H1 (cell line): ENCODE measurements at regions not wholly inside any gene's neighbourhood (a gene's known extent, or its start where the extent isn't known, plus 50 kb on each side); places are given as distances from the start of the nearest gene placed in this dataset.
A peak's percentile ranks its signal among the peaks of the same experiment; 100 is the strongest.

ENCODE experiments used
- CTCF ChIA-PET: fragments of 300-600 bp; sonication (Branson Sonifier 250); formaldehyde crosslinking; loops from one replicate; lab custom pipeline; 2021; ENCODE audit not compliant: partially characterized antibody; lab: Charles Lee
- POLR2A ChIA-PET: fragments of 300-600 bp; sonication (Branson Sonifier 250); formaldehyde crosslinking; loops from one replicate; lab custom pipeline; 2021; ENCODE audit warnings: inconsistent platforms; ENCODE audit not compliant: partially characterized antibody; lab: Charles Lee
- DNase-seq, 2 experiments: peaks; one replicate each; pipeline versions ENCODE4 v3.0.0 to v3.0.0-alpha.2; 2010 to 2022; ENCODE audit warnings: low spot score in 2 of 2, low read depth in 1 of 2, mixed read lengths in 1 of 2
- FAIRE-seq: peaks from 2 replicates; lab custom pipeline; 2011; peaks lifted over from hg19 to GRCh38; lab: Jason Lieb, UNC
- H2AFZ ChIP-seq: 2 replicates; pipeline ENCODE4 v1.8.1; 2012; ENCODE audit warnings: low read length, inconsistent platforms
- H2AK5ac ChIP-seq: 2 replicates; pipeline ENCODE4 v1.6.1; 2013; ENCODE audit warnings: low read depth, low read length
- H2BK120ac ChIP-seq: replicated peaks from 2 replicates; pipeline ENCODE3; 2013; ENCODE audit warnings: low read depth, low read length, inconsistent platforms
- H2BK12ac ChIP-seq: 2 replicates; pipeline ENCODE4 v1.6.1; 2013; ENCODE audit warnings: low read depth, low read length
- H2BK15ac ChIP-seq: 2 replicates; pipeline ENCODE4 v1.6.1; 2013; ENCODE audit warnings: low read length
- H2BK20ac ChIP-seq: 2 replicates; pipeline ENCODE4 v1.6.1; 2013; ENCODE audit warnings: low read length
- H2BK5ac ChIP-seq: 2 replicates; pipeline ENCODE4 v1.6.1; 2013; ENCODE audit warnings: low read depth, low read length
- H3K14ac ChIP-seq: 2 replicates; pipeline ENCODE4 v1.6.1; 2013; ENCODE audit warnings: inconsistent platforms; ENCODE audit not compliant: insufficient read length
- H3K18ac ChIP-seq: 2 replicates; pipeline ENCODE4 v1.6.1; 2013; ENCODE audit warnings: low read length; ENCODE audit errors: extremely low read depth
- H3K23ac ChIP-seq: 2 replicates; pipeline ENCODE4 v1.6.1; 2013; ENCODE audit warnings: inconsistent platforms; ENCODE audit not compliant: insufficient read length
- H3K23me2 ChIP-seq: 2 replicates; pipeline ENCODE4 v1.6.1; 2013; ENCODE audit warnings: low read depth, low read length
- H3K27ac ChIP-seq: 2 replicates; pipeline ENCODE4 v1.6.1; 2011; ENCODE audit warnings: low read depth, low read length, inconsistent platforms
- H3K27me3 ChIP-seq, 4 experiments: replicated peaks in 1 of 4; 1 replicate in 1 of 4; 2 replicates in 3 of 4; pipeline versions ENCODE4 v1.6.1 to v1.8.1; 2011 to 2013; ENCODE audit warnings: low read length in 3 of 4, mild to moderate bottlenecking in 3 of 4, inconsistent platforms in 2 of 4, mixed read lengths in 2 of 4, moderate library complexity in 1 of 4; ENCODE audit not compliant: control insufficient read depth in 3 of 4, insufficient read depth in 3 of 4; ENCODE audit errors: extremely low read depth in 1 of 4
- H3K36me3 ChIP-seq, 4 experiments: 2 replicates each; pipeline versions ENCODE4 v1.6.1 to v1.8.1; 2011 to 2013; ENCODE audit warnings: mild to moderate bottlenecking in 4 of 4, low read length in 3 of 4, moderate library complexity in 2 of 4, control low read depth in 1 of 4, inconsistent platforms in 1 of 4; ENCODE audit not compliant: insufficient read depth in 4 of 4, control insufficient read depth in 2 of 4
- H3K4ac ChIP-seq: replicated peaks from 2 replicates; pipeline ENCODE3; 2013; ENCODE audit warnings: low read length, low read depth, mixed read lengths, inconsistent platforms; ENCODE audit not compliant: insufficient read length
- H3K4me1 ChIP-seq, 4 experiments: replicated peaks in 1 of 4; 1 replicate in 1 of 4; 2 replicates in 3 of 4; pipeline versions ENCODE4 v1.6.1 to v1.8.1; 2011 to 2013; ENCODE audit warnings: low read length in 3 of 4, inconsistent platforms in 2 of 4, mixed read lengths in 1 of 4; ENCODE audit not compliant: insufficient read depth in 4 of 4, control insufficient read depth in 3 of 4
- H3K4me2 ChIP-seq, 2 experiments: 2 replicates each; pipeline versions ENCODE4 v1.6.1 to v1.8.1; 2011 to 2013; ENCODE audit warnings: low read depth in 2 of 2, low read length in 2 of 2, control low read depth in 1 of 2, inconsistent platforms in 1 of 2, mild to moderate bottlenecking in 1 of 2; ENCODE audit not compliant: insufficient read depth in 1 of 2
- H3K4me3 ChIP-seq, 4 experiments: fragments of 200-600, 300-600 bp in 1 of 4; sonication (generic), shearing (Covaris generic), sonication (Bioruptor Twin) in 1 of 4; 2 replicates each; pipeline versions ENCODE4 v1.5.1 to v1.8.1; 2011 to 2016; ENCODE audit warnings: low read length in 4 of 4, low read depth in 3 of 4, control low read depth in 2 of 4, inconsistent platforms in 2 of 4, mild to moderate bottlenecking in 2 of 4, mixed read lengths in 1 of 4, moderate library complexity in 1 of 4; ENCODE audit not compliant: insufficient read depth in 2 of 4; ENCODE audit errors: extremely low read depth in 1 of 4
- H3K56ac ChIP-seq: replicated peaks from 2 replicates; pipeline ENCODE3; 2013; ENCODE audit warnings: low read depth, mild to moderate bottlenecking, mixed read lengths, low read length, inconsistent platforms; ENCODE audit not compliant: insufficient read length
- H3K79me1 ChIP-seq: 2 replicates; pipeline ENCODE4 v1.6.1; 2013; ENCODE audit warnings: low read depth, low read length, control low read depth
- H3K79me2 ChIP-seq, 2 experiments: 2 replicates each; pipeline versions ENCODE4 v1.6.1 to v1.8.1; 2012 to 2013; ENCODE audit warnings: low read length in 2 of 2, mild to moderate bottlenecking in 2 of 2, inconsistent platforms in 1 of 2; ENCODE audit not compliant: insufficient read depth in 2 of 2, control insufficient read depth in 1 of 2
- H3K9ac ChIP-seq, 4 experiments: replicated peaks in 1 of 4; 1 replicate in 1 of 4; 2 replicates in 3 of 4; pipeline versions ENCODE4 v1.6.1 to v1.8.1; 2011 to 2013; ENCODE audit warnings: low read depth in 3 of 4, low read length in 3 of 4, control low read depth in 2 of 4, mild to moderate bottlenecking in 2 of 4, moderate library complexity in 2 of 4, inconsistent platforms in 1 of 4; ENCODE audit errors: extremely low read depth in 1 of 4
- H3K9me3 ChIP-seq, 2 experiments: 2 replicates each; pipeline versions ENCODE4 v1.6.1 to v1.8.1; 2012 to 2013; ENCODE audit warnings: mild to moderate bottlenecking in 2 of 2, moderate library complexity in 2 of 2, control low read depth in 1 of 2, inconsistent platforms in 1 of 2, low read depth in 1 of 2, low read length in 1 of 2, mixed read lengths in 1 of 2; ENCODE audit not compliant: insufficient read depth in 2 of 2
- H4K20me1 ChIP-seq, 2 experiments: replicated peaks in 1 of 2; 2 replicates each; pipeline versions ENCODE3 to v1.8.1; 2011 to 2013; ENCODE audit warnings: inconsistent platforms in 2 of 2, low read length in 2 of 2, mild to moderate bottlenecking in 1 of 2; ENCODE audit not compliant: insufficient read depth in 2 of 2, control insufficient read depth in 1 of 2
- H4K5ac ChIP-seq: 2 replicates; pipeline ENCODE4 v1.6.1; 2013; ENCODE audit warnings: low read length, low read depth, mixed read lengths, inconsistent platforms; ENCODE audit not compliant: insufficient read length
- H4K8ac ChIP-seq: 2 replicates; pipeline ENCODE4 v1.8.0; 2013; ENCODE audit warnings: mild to moderate bottlenecking, moderate library complexity, low read length, inconsistent platforms; ENCODE audit not compliant: insufficient read depth; ENCODE audit errors: extremely low read depth
- H4K91ac ChIP-seq: replicated peaks from 2 replicates; pipeline ENCODE3; 2013; ENCODE audit warnings: low read length, mixed read lengths, inconsistent platforms; ENCODE audit not compliant: insufficient read length
- CBX5 ChIP-seq: fragments of 300-800, 300-1000 bp; sonication (generic); IDR thresholded peaks from 2 replicates; pipeline ENCODE4 v1.7.1; 2016; ENCODE audit warnings: antibody characterized with exemption, low read length, low read depth
- CTBP2 ChIP-seq: IDR thresholded peaks from 2 replicates; pipeline ENCODE4 v1.7.0; 2011; ENCODE audit warnings: borderline replicate concordance, mild to moderate bottlenecking, moderate library complexity, mixed read lengths, low read length; ENCODE audit not compliant: insufficient read depth, insufficient read length
- EZH2 ChIP-seq: fragments of 200-600 bp; sonication (generic); IDR thresholded peaks from 2 replicates; pipeline ENCODE4 v1.7.1; 2012; ENCODE audit warnings: low read depth, mild to moderate bottlenecking, moderate library complexity, low read length, inconsistent platforms; ENCODE audit not compliant: severe bottlenecking
- GTF2F1 ChIP-seq: IDR thresholded peaks from 2 replicates; pipeline ENCODE4 v1.6.1; 2012; ENCODE audit warnings: low read depth, low read length, improper control_type of control experiment, borderline replicate concordance
- MAFK ChIP-seq: IDR thresholded peaks from 2 replicates; pipeline ENCODE4 v1.6.1; 2012; ENCODE audit warnings: low read depth, mild to moderate bottlenecking, improper control_type of control experiment, low read length
- RFX5 ChIP-seq: IDR thresholded peaks from 2 replicates; pipeline ENCODE4 v1.6.1; 2011; ENCODE audit warnings: low read depth, low read length, improper control_type of control experiment, borderline replicate concordance
- SRF ChIP-seq: IDR thresholded peaks from 2 replicates; pipeline ENCODE4 v1.6.1; 2011; ENCODE audit warnings: mild to moderate bottlenecking, low read depth, low read length, moderate library complexity
- whole genome bisulfite sequencing, 2 experiments: shearing (Covaris generic) in 1 of 2; methylation state at CpG; one replicate each; pipeline versions ENCODE4 v1.1.6 to v1.1.7; 2013 to 2015; ENCODE audit warnings: low lambda C conversion rate in 2 of 2, mixed read lengths in 2 of 2, inconsistent platforms in 1 of 2, low coverage in 1 of 2, missing lambda C conversion rate in 1 of 2; ENCODE audit not compliant: insufficient replicate concordance in 2 of 2, insufficient coverage in 1 of 2, insufficient read length in 1 of 2; ENCODE audit errors: extremely low coverage in 1 of 2, missing lambda C conversion rate in 1 of 2; 5-methylcytosine and 5-hydroxymethylcytosine counted together

DNA sequence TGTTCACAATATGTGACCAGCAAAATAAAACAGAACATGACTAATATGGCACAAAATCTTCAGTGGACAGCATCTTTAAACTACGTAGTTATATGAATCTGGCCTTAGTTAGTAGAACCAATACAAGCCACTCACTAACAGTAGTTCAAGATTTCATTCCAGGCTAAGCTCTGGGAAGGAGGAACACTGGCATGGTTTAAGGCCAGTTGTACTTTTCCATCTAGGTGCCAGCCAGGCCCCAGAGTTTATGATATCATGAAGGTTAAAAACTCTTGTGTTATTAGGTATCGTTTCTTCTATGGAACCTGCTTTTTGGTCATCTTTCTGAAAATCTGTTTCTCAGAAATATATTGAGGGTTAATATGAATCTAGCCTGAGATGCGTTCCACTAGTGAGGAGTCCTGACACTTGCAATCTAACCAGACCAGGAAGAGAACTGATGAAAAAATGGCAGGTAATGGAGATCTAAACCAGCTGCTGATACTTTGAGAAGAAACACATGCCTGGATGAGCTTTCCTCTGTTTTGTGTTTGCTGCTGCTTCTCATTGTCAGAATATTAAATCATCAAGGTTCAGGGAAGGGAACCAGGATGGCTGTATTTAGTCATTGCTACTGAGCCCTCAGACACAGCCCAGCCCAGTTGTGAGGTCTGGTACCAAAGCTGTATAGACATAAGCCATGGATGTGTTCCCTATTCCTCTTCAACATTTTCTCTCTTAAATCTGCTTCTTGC is 182.8 kb upstream of the SETBP1 start:
- H2AK5ac ChIP-seq, result no peak overlapping the region
- 88% methylated on average over 3 of the region's 3 CpGs; no CpG with 5 or more reads in 1 of the 2 experiments for WGBS, 2 experiments
- H3K14ac ChIP-seq, result no peak overlapping the region
- H4K5ac ChIP-seq, result no peak overlapping the region
- no peak overlapping the region for H3K27ac ChIP-seq
- POLR2A ChIA-PET, result no interaction called here
- no peak overlapping the region for H4K8ac ChIP-seq
- CTCF ChIA-PET, result no interaction called here
- no peak overlapping the region for H4K91ac ChIP-seq
- no peaks in the 10 kb centered on the region for H3K23me2 ChIP-seq
- H3K36me3 ChIP-seq, result no peaks in the 10 kb centered on the region
- H2BK15ac ChIP-seq, result no peak overlapping the region
- FAIRE-seq (no peak), DNase-seq (no peak)
- no peaks in the 10 kb centered on the region for H3K79me2 ChIP-seq
- H2BK12ac ChIP-seq, result no peak overlapping the region
- H4K20me1 ChIP-seq, result no peaks in the 10 kb centered on the region
- H3K4ac ChIP-seq, result no peak overlapping the region
- H3K4me1 ChIP-seq, result no peaks in the 10 kb centered on the region
- no peaks in the 10 kb centered on the region for H3K79me1 ChIP-seq
- no peak overlapping the region for H3K4me2 ChIP-seq
- H3K27me3 ChIP-seq, result no peaks in the 10 kb centered on the region
- H3K9me3 ChIP-seq, result no peaks in the 10 kb centered on the region
- no peak overlapping the region for H2BK5ac ChIP-seq
- H3K18ac ChIP-seq, result no peak overlapping the region
- H3K56ac ChIP-seq, result no peak overlapping the region
- H2AFZ ChIP-seq, result 0 out of 2 replicates have a peak overlapping the region, but pooled peaks have one; percentile 18
- no peak overlapping the region for H3K9ac ChIP-seq
- H3K23ac ChIP-seq, result no peak overlapping the region
- no peak for TF ChIP-seq CBX5
- no peak for TF ChIP-seq MAFK
- TF ChIP-seq CTBP2, result no peak
- TF ChIP-seq SRF, result no peak
- no peak for TF ChIP-seq EZH2
- no peak for TF ChIP-seq GTF2F1
- no peak for TF ChIP-seq RFX5
- no peak overlapping the region for H2BK120ac ChIP-seq
- H2BK20ac ChIP-seq, result no peak overlapping the region
- no peak overlapping the region for H3K4me3 ChIP-seq
